Keratinocyte (primary cell): ENCODE measurements at regions not wholly inside any gene's neighbourhood (a gene's known extent, or its start where the extent isn't known, plus 50 kb on each side); places are given as distances from the start of the nearest gene placed in this dataset.

Source experiments
- DNase-seq: peaks from one replicate; pipeline ENCODE4 v3.0.0-alpha.2; 2011; ENCODE audit warnings: low read depth, missing footprints, low spot score
- FAIRE-seq: peaks from 2 replicates; lab custom pipeline; 2011; peaks lifted over from hg19 to GRCh38; lab: Jason Lieb, UNC
- H2AFZ ChIP-seq: 2 replicates; pipeline ENCODE4 v1.6.0; 2012; ENCODE audit warnings: low read length, control low read depth, inconsistent platforms; ENCODE audit not compliant: control insufficient read depth
- H3K27ac ChIP-seq: 2 replicates; pipeline ENCODE4 v1.5.1; 2011; ENCODE audit warnings: low read length; ENCODE audit not compliant: control insufficient read depth, insufficient read depth
- H3K27me3 ChIP-seq: 3 replicates; pipeline ENCODE4 v1.6.0; 2011; ENCODE audit warnings: low read length; ENCODE audit not compliant: control insufficient read depth, insufficient read depth; ENCODE audit errors: extremely low read depth
- H3K36me3 ChIP-seq, 2 experiments: 2 replicates in 1 of 2; 3 replicates in 1 of 2; pipeline ENCODE4 v1.5.1; 2011; ENCODE audit warnings: low read length in 2 of 2, mild to moderate bottlenecking in 1 of 2; ENCODE audit not compliant: control insufficient read depth in 2 of 2, insufficient read depth in 2 of 2; ENCODE audit errors: extremely low read depth in 1 of 2
- H3K4me1 ChIP-seq: 3 replicates; pipeline ENCODE4 v1.5.1; 2011; ENCODE audit warnings: low read length; ENCODE audit not compliant: control insufficient read depth, insufficient read depth; ENCODE audit errors: extremely low read depth
- H3K4me2 ChIP-seq: 3 replicates; pipeline ENCODE4 v1.6.0; 2011; ENCODE audit warnings: low read depth, low read length; ENCODE audit not compliant: control insufficient read depth, insufficient read depth; ENCODE audit errors: extremely low read depth
- H3K4me3 ChIP-seq, 3 experiments: fragments of 200-600 bp in 1 of 3; sonication (generic) in 1 of 3; 2 replicates in 2 of 3; 3 replicates in 1 of 3; pipeline ENCODE4 v1.5.1; 2011 to 2016; ENCODE audit warnings: low read length in 3 of 3, mild to moderate bottlenecking in 3 of 3, control low read depth in 2 of 3, inconsistent platforms in 1 of 3, low read depth in 1 of 3, mixed read lengths in 1 of 3, mixed run types in 1 of 3, moderate library complexity in 1 of 3; ENCODE audit not compliant: control insufficient read depth in 2 of 3, insufficient read depth in 2 of 3; ENCODE audit errors: extremely low read depth in 1 of 3
- H3K79me2 ChIP-seq: 2 replicates; pipeline ENCODE4 v1.6.0; 2012; ENCODE audit warnings: low read length; ENCODE audit not compliant: control insufficient read depth, insufficient read depth
- H3K9ac ChIP-seq: 3 replicates; pipeline ENCODE4 v1.6.0; 2011; ENCODE audit warnings: low read length; ENCODE audit not compliant: control insufficient read depth, insufficient read depth; ENCODE audit errors: extremely low read depth
- H3K9me1 ChIP-seq: 3 replicates; pipeline ENCODE4 v1.6.0; 2011; ENCODE audit warnings: low read length; ENCODE audit not compliant: control insufficient read depth, insufficient read depth; ENCODE audit errors: extremely low read depth
- H3K9me3 ChIP-seq: 2 replicates; pipeline ENCODE4 v1.5.1; 2012; ENCODE audit warnings: low read depth, low read length; ENCODE audit not compliant: control insufficient read depth
- H4K20me1 ChIP-seq: 3 replicates; pipeline ENCODE4 v1.6.0; 2011; ENCODE audit warnings: low read length; ENCODE audit not compliant: control insufficient read depth, insufficient read depth; ENCODE audit errors: extremely low read depth
- EZH2 ChIP-seq: IDR thresholded peaks from one replicate; pipeline ENCODE4 v1.6.1; 2012; ENCODE audit warnings: inconsistent platforms, mild to moderate bottlenecking, low read length, moderate library complexity
- dilution Hi-C: fragments of 300-500 bp; cut with MboI; formaldehyde crosslinking; loops from one replicate; pipeline ENCODE4 v1.7.0; 2020; ENCODE audit warnings: low sequenced_read_pairs; ENCODE audit not compliant: extremely low pct_ligation_motif_present
- TF ChIP-seq, protein P1 (sequence below), 3 experiments: IDR thresholded peaks in 1 of 3; conservative IDR thresholded peaks in 1 of 3; optimal IDR thresholded peaks in 1 of 3; 2 replicates in 2 of 3; 3 replicates in 1 of 3; pipeline versions ENCODE3 to v1.5.1; 2011; ENCODE audit warnings: low read length in 3 of 3, mild to moderate bottlenecking in 3 of 3, moderate library complexity in 2 of 3, control low read depth in 1 of 3, inconsistent platforms in 1 of 3; ENCODE audit not compliant: insufficient read depth in 2 of 3; ENCODE audit errors: extremely low read depth in 1 of 3

DNA sequence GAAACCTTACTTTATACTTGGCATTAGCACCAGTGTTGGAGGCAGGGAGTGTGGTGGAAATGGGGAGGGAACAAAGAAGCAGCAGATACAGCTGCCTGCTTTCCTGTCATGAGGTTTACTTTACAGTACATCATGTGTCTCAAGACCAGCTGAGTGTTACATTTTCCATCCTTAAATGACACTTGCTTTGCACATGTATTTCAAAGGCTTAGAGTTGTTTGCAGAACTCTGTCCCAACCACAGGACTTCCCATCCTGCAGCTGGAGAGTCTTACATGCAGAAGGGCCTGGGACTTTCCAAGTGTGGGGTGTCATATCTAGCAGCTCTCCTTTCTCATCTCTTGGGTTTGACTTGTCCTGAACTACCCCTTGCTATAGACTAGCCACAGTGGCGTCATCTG lies 395.9 kb downstream of the DHX35 start:
- Histone ChIP-seq H4K20me1 (no peaks in the 10 kb centered on the region), H3K36me3 (no peaks in the 10 kb centered on the region), H3K9me1 (no peaks in the 10 kb centered on the region), H3K27me3 (no peaks in the 10 kb centered on the region), H3K9me3 (no peaks in the 10 kb centered on the region), H3K27ac (no peak overlapping the region), H3K4me1 (no peaks in the 10 kb centered on the region), H3K4me2 (no peak overlapping the region), H3K9ac (no peak overlapping the region), H2AFZ (no peak overlapping the region), H3K79me2 (no peaks in the 10 kb centered on the region), H3K4me3 (no peak overlapping the region)
- dilution Hi-C loops = no loop called here
- no peak for TF ChIP-seq EZH2
- TF ChIP-seq, protein P1, sequence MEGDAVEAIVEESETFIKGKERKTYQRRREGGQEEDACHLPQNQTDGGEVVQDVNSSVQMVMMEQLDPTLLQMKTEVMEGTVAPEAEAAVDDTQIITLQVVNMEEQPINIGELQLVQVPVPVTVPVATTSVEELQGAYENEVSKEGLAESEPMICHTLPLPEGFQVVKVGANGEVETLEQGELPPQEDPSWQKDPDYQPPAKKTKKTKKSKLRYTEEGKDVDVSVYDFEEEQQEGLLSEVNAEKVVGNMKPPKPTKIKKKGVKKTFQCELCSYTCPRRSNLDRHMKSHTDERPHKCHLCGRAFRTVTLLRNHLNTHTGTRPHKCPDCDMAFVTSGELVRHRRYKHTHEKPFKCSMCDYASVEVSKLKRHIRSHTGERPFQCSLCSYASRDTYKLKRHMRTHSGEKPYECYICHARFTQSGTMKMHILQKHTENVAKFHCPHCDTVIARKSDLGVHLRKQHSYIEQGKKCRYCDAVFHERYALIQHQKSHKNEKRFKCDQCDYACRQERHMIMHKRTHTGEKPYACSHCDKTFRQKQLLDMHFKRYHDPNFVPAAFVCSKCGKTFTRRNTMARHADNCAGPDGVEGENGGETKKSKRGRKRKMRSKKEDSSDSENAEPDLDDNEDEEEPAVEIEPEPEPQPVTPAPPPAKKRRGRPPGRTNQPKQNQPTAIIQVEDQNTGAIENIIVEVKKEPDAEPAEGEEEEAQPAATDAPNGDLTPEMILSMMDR (optimal IDR thresholded peaks at IDR 0.05 in 1 of 3, IDR thresholded peaks at IDR 0.05 in 1 of 3, conservative IDR thresholded peaks at IDR 0.05 in 1 of 3; ENCODE audit: extremely low read depth in 1 of 3, insufficient read depth in 2 of 3, low read length in 3 of 3) = no peak
- DNase-seq (no peak), FAIRE-seq (no peak)

DNA sequence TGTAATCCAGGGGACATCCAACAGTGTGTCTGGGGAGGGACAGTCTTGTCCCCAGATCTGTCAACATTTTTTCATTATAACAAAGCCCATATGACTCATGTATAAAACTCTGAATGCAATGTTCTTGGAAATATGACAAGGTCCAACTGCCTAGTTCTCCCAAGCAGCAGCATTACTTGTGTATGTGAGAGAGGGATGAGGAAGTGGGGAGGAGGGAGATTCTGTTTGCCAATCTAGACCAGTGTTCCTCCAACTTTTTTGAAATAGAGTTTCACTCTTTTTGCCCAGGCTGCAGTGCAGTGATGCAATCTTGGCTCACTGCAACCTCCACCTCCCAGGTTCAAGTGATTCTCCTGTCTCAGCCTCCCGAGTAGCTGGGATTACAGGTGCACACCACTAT lies 394.8 kb downstream of the DHX35 start:
- Histone ChIP-seq H3K9me3 (no peaks in the 10 kb centered on the region), H4K20me1 (no peaks in the 10 kb centered on the region), H3K9me1 (no peaks in the 10 kb centered on the region), H3K36me3 (no peaks in the 10 kb centered on the region), H3K27ac (no peak overlapping the region), H3K4me1 (no peaks in the 10 kb centered on the region), H2AFZ (no peak overlapping the region), H3K4me3 (no peak overlapping the region), H3K4me2 (no peak overlapping the region), H3K79me2 (no peaks in the 10 kb centered on the region), H3K27me3 (no peaks in the 10 kb centered on the region), H3K9ac (no peak overlapping the region)
- FAIRE-seq (no peak), DNase-seq (no peak)
- dilution Hi-C loops = no loop called here
- TF ChIP-seq, protein P1 (optimal IDR thresholded peaks at IDR 0.05 in 1 of 3, IDR thresholded peaks at IDR 0.05 in 1 of 3, conservative IDR thresholded peaks at IDR 0.05 in 1 of 3; ENCODE audit: extremely low read depth in 1 of 3, insufficient read depth in 2 of 3, low read length in 3 of 3) = no peak
- no peak for TF ChIP-seq EZH2
